ENCODE measurements at regions not wholly inside any gene's neighbourhood (a gene's known extent, or its start where the extent isn't known, plus 50 kb on each side); places are given as distances from the start of the nearest gene placed in this dataset.

GRCh38 chr5:145292278-145292677, 542.9 kb downstream of the PRELID2 start:
- DNase-seq (ENCODE audit: low spot score in 2 of 2) = no peak
- no peaks in the 10 kb centered on the region for H3K9me3 ChIP-seq
- in situ Hi-C loops (cut with MboI; ENCODE audit: low sequenced_read_pairs) = no loop called here
- H3K4me1 ChIP-seq = no peaks in the 10 kb centered on the region
- no peaks in the 10 kb centered on the region for H3K36me3 ChIP-seq (replicated peaks)
- no peak overlapping the region for H3K4me3 ChIP-seq
- H3K27me3 ChIP-seq (ENCODE audit: low read depth) = no peaks in the 10 kb centered on the region

GRCh38 chr5:145283141-145283810, 551.9 kb downstream of the PRELID2 start:
- DNase-seq (ENCODE audit: low spot score in 2 of 2) = no peak
- no peaks in the 10 kb centered on the region for H3K27me3 ChIP-seq (ENCODE audit: low read depth)
- H3K9me3 ChIP-seq = no peaks in the 10 kb centered on the region
- no peak overlapping the region for H3K4me3 ChIP-seq
- H3K36me3 ChIP-seq (replicated peaks) = no peaks in the 10 kb centered on the region
- in situ Hi-C loops (cut with MboI; ENCODE audit: low sequenced_read_pairs) = no loop called here
- H3K4me1 ChIP-seq = no peaks in the 10 kb centered on the region

- no peaks in the 10 kb centered on the region for H3K36me3 ChIP-seq (replicated peaks)
- DNase-seq (ENCODE audit: low spot score in 2 of 2) = no peak
- in situ Hi-C loops (cut with MboI; ENCODE audit: low sequenced_read_pairs) = no loop called here
- H3K27me3 ChIP-seq (ENCODE audit: low read depth) = no peaks in the 10 kb centered on the region; the same call in 1 of the 2 replicates
- no peaks in the 10 kb centered on the region for H3K9me3 ChIP-seq
- H3K4me3 ChIP-seq = no peak overlapping the region
- H3K4me1 ChIP-seq = no peaks in the 10 kb centered on the region
Observed at GRCh38 chr5:145280806-145281205, 554.3 kb downstream of the PRELID2 start.

GRCh38 chr5:145280214-145280613, 554.9 kb downstream of the PRELID2 start:
- H3K4me1 ChIP-seq = no peaks in the 10 kb centered on the region
- no peaks in the 10 kb centered on the region for H3K36me3 ChIP-seq (replicated peaks)
- H3K9me3 ChIP-seq = no peaks in the 10 kb centered on the region
- peaks cover 2% of the 10 kb centered on the region; the same call in 1 of the 2 replicates for H3K27me3 ChIP-seq (ENCODE audit: low read depth)
- DNase-seq (ENCODE audit: low spot score in 2 of 2) = no peak
- no peak overlapping the region for H3K4me3 ChIP-seq
- in situ Hi-C loops (cut with MboI; ENCODE audit: low sequenced_read_pairs) = no loop called here

- no peaks in the 10 kb centered on the region for H3K27me3 ChIP-seq (ENCODE audit: low read depth)
- H3K9me3 ChIP-seq = no peaks in the 10 kb centered on the region
- no peak for DNase-seq (ENCODE audit: low spot score in 2 of 2)
- no peak overlapping the region for H3K4me3 ChIP-seq
- H3K36me3 ChIP-seq (replicated peaks) = no peaks in the 10 kb centered on the region
- in situ Hi-C loops (cut with MboI; ENCODE audit: low sequenced_read_pairs) = no loop called here
- no peaks in the 10 kb centered on the region for H3K4me1 ChIP-seq
Observed at GRCh38 chr5:145260670-145261069, 574.5 kb downstream of the PRELID2 start.

- no peaks in the 10 kb centered on the region for H3K27me3 ChIP-seq (ENCODE audit: low read depth)
- no peaks in the 10 kb centered on the region for H3K4me1 ChIP-seq
- no peaks in the 10 kb centered on the region for H3K9me3 ChIP-seq
- no peak overlapping the region for H3K4me3 ChIP-seq
- in situ Hi-C loops (cut with MboI; ENCODE audit: low sequenced_read_pairs) = no loop called here
- DNase-seq (ENCODE audit: low spot score in 2 of 2) = no peak
- H3K36me3 ChIP-seq (replicated peaks) = no peaks in the 10 kb centered on the region
Observed at GRCh38 chr5:145247745-145248040, 587.4 kb downstream of the PRELID2 start.

GRCh38 chr5:145246961-145247744, 588.0 kb downstream of the PRELID2 start:
- Histone ChIP-seq H3K9me3 (no peaks in the 10 kb centered on the region), H3K4me3 (no peak overlapping the region), H3K36me3 (replicated peaks) (no peaks in the 10 kb centered on the region), H3K4me1 (no peaks in the 10 kb centered on the region), H3K27me3 (ENCODE audit: low read depth) (no peaks in the 10 kb centered on the region)
- in situ Hi-C loops (cut with MboI; ENCODE audit: low sequenced_read_pairs) = no loop called here
- no peak for DNase-seq (ENCODE audit: low spot score in 2 of 2)

GRCh38 chr5:145246379-145246778, 588.8 kb downstream of the PRELID2 start:
- in situ Hi-C loops (cut with MboI; ENCODE audit: low sequenced_read_pairs) = no loop called here
- Histone ChIP-seq H3K36me3 (replicated peaks) (no peaks in the 10 kb centered on the region), H3K4me1 (no peaks in the 10 kb centered on the region), H3K27me3 (ENCODE audit: low read depth) (no peaks in the 10 kb centered on the region), H3K9me3 (no peaks in the 10 kb centered on the region), H3K4me3 (no peak overlapping the region)
- DNase-seq (ENCODE audit: low spot score in 2 of 2) = no peak

GRCh38 chr5:145245354-145245753, 589.8 kb downstream of the PRELID2 start:
- H3K36me3 ChIP-seq (replicated peaks) = no peaks in the 10 kb centered on the region
- no peaks in the 10 kb centered on the region for H3K4me1 ChIP-seq
- no peak overlapping the region for H3K4me3 ChIP-seq
- no peak for DNase-seq (ENCODE audit: low spot score in 2 of 2)
- no peaks in the 10 kb centered on the region for H3K27me3 ChIP-seq (ENCODE audit: low read depth)
- no peaks in the 10 kb centered on the region for H3K9me3 ChIP-seq
- in situ Hi-C loops (cut with MboI; ENCODE audit: low sequenced_read_pairs) = no loop called here

GRCh38 chr5:145244788-145245187, 590.4 kb downstream of the PRELID2 start:
- no peaks in the 10 kb centered on the region for H3K9me3 ChIP-seq
- H3K27me3 ChIP-seq (ENCODE audit: low read depth) = no peaks in the 10 kb centered on the region
- no peak for DNase-seq (ENCODE audit: low spot score in 2 of 2)
- no peak overlapping the region for H3K4me3 ChIP-seq
- H3K4me1 ChIP-seq = no peaks in the 10 kb centered on the region
- H3K36me3 ChIP-seq (replicated peaks) = no peaks in the 10 kb centered on the region
- in situ Hi-C loops (cut with MboI; ENCODE audit: low sequenced_read_pairs) = no loop called here

- Histone ChIP-seq H3K4me3 (no peak overlapping the region), H3K4me1 (no peaks in the 10 kb centered on the region), H3K36me3 (replicated peaks) (no peaks in the 10 kb centered on the region), H3K9me3 (no peaks in the 10 kb centered on the region), H3K27me3 (ENCODE audit: low read depth) (no peaks in the 10 kb centered on the region)
- in situ Hi-C loops (cut with MboI; ENCODE audit: low sequenced_read_pairs) = no loop called here
- no peak for DNase-seq (ENCODE audit: low spot score in 2 of 2)
Observed at GRCh38 chr5:145244251-145244650, 590.9 kb downstream of the PRELID2 start.

- Histone ChIP-seq H3K4me1 (no peaks in the 10 kb centered on the region), H3K36me3 (replicated peaks) (no peaks in the 10 kb centered on the region), H3K4me3 (no peak overlapping the region), H3K9me3 (no peaks in the 10 kb centered on the region), H3K27me3 (ENCODE audit: low read depth) (no peaks in the 10 kb centered on the region)
- in situ Hi-C loops (cut with MboI; ENCODE audit: low sequenced_read_pairs) = no loop called here
- no peak for DNase-seq (ENCODE audit: low spot score in 2 of 2)
Observed at GRCh38 chr5:145243016-145243415, 592.1 kb downstream of the PRELID2 start.

- no peaks in the 10 kb centered on the region for H3K36me3 ChIP-seq (replicated peaks)
- no peak for DNase-seq (ENCODE audit: low spot score in 2 of 2)
- H3K9me3 ChIP-seq = no peaks in the 10 kb centered on the region
- H3K4me1 ChIP-seq = no peaks in the 10 kb centered on the region
- H3K4me3 ChIP-seq = no peak overlapping the region
- H3K27me3 ChIP-seq (ENCODE audit: low read depth) = no peaks in the 10 kb centered on the region
- in situ Hi-C loops (cut with MboI; ENCODE audit: low sequenced_read_pairs) = no loop called here
Observed at GRCh38 chr5:145242551-145242950, 592.6 kb downstream of the PRELID2 start.

GRCh38 chr5:145237843-145238242, 597.3 kb downstream of the PRELID2 start:
- in situ Hi-C loops (cut with MboI; ENCODE audit: low sequenced_read_pairs) = no loop called here
- H3K4me1 ChIP-seq = no peaks in the 10 kb centered on the region
- DNase-seq (ENCODE audit: low spot score in 2 of 2) = peak; percentile 50 to 71
- no peaks in the 10 kb centered on the region for H3K27me3 ChIP-seq (ENCODE audit: low read depth)
- no peaks in the 10 kb centered on the region for H3K9me3 ChIP-seq
- H3K4me3 ChIP-seq = no peak overlapping the region
- no peaks in the 10 kb centered on the region for H3K36me3 ChIP-seq (replicated peaks)
